ENCODE measurements at regions not wholly inside any gene's neighbourhood (a gene's known extent, or its start where the extent isn't known, plus 50 kb on each side); places are given as distances from the start of the nearest gene placed in this dataset.

- Histone ChIP-seq H3K9me3 (ENCODE audit: insufficient read depth, low read depth, low read length) (no peaks in the 10 kb centered on the region), H3K4me3 (ENCODE audit: insufficient read depth, low read depth, low read length) (no peak overlapping the region), H3K27me3 (ENCODE audit: insufficient read depth, low read length) (no peaks in the 10 kb centered on the region), H3K9ac (ENCODE audit: low read length) (no peak overlapping the region), H3K4me2 (ENCODE audit: low read length) (no peak overlapping the region), H3K27ac (ENCODE audit: low read depth, low read length) (no peak overlapping the region), H3K36me3 (ENCODE audit: insufficient read depth, low read length) (no peaks in the 10 kb centered on the region), H2AFZ (ENCODE audit: low read depth, low read length) (no peak overlapping the region), H3K4me1 (ENCODE audit: insufficient read depth, low read length) (no peaks in the 10 kb centered on the region), H3K79me2 (ENCODE audit: insufficient read depth, low read length) (no peaks in the 10 kb centered on the region), H4K20me1 (ENCODE audit: insufficient read depth, low read length) (no peaks in the 10 kb centered on the region)
- no peaks in the 10 kb centered on the region for H3K27me3 Mint-ChIP-seq (ENCODE audit: low read depth, unreplicated experiment)
- no peaks in the 10 kb centered on the region for H3K36me3 Mint-ChIP-seq (ENCODE audit: low read depth, unreplicated experiment)
- no peaks in the 10 kb centered on the region for H3K4me1 Mint-ChIP-seq (ENCODE audit: low read depth, unreplicated experiment)
- H3K9me3 Mint-ChIP-seq (ENCODE audit: unreplicated experiment), result no peaks in the 10 kb centered on the region
- FAIRE-seq (no peak), DNase-seq (ENCODE audit: low read depth) (no peak)
- no peak overlapping the region for H3K27ac Mint-ChIP-seq (ENCODE audit: unreplicated experiment)
- TF ChIP-seq EZH2 (IDR thresholded peaks at IDR 0.05; ENCODE audit: insufficient read depth, low read length) (no peak), CTCF (IDR thresholded peaks at IDR 0.05; ENCODE audit: insufficient read depth, low read depth, low read length) (no peak)
- H3K4me3 Mint-ChIP-seq (ENCODE audit: unreplicated experiment), result no peak overlapping the region
These were observed 683.9 kb upstream of the KLHL1 start for GRCh38 chr13:70792121-70792520.

GRCh38 chr13:70789751-70790150, 681.5 kb upstream of the KLHL1 start:
- no peaks in the 10 kb centered on the region for H3K9me3 Mint-ChIP-seq (ENCODE audit: unreplicated experiment)
- Histone ChIP-seq H3K27ac (ENCODE audit: low read depth, low read length) (no peak overlapping the region), H3K9ac (ENCODE audit: low read length) (no peak overlapping the region), H3K27me3 (ENCODE audit: insufficient read depth, low read length) (no peaks in the 10 kb centered on the region), H3K4me2 (ENCODE audit: low read length) (no peak overlapping the region), H3K36me3 (ENCODE audit: insufficient read depth, low read length) (no peaks in the 10 kb centered on the region), H3K79me2 (ENCODE audit: insufficient read depth, low read length) (no peaks in the 10 kb centered on the region), H3K9me3 (ENCODE audit: insufficient read depth, low read depth, low read length) (no peaks in the 10 kb centered on the region), H4K20me1 (ENCODE audit: insufficient read depth, low read length) (no peaks in the 10 kb centered on the region), H2AFZ (ENCODE audit: low read depth, low read length) (no peak overlapping the region), H3K4me1 (ENCODE audit: insufficient read depth, low read length) (no peaks in the 10 kb centered on the region), H3K4me3 (ENCODE audit: insufficient read depth, low read depth, low read length) (no peak overlapping the region)
- H3K36me3 Mint-ChIP-seq (ENCODE audit: low read depth, unreplicated experiment), result no peaks in the 10 kb centered on the region
- no peaks in the 10 kb centered on the region for H3K4me1 Mint-ChIP-seq (ENCODE audit: low read depth, unreplicated experiment)
- DNase-seq (ENCODE audit: low read depth), result no peak
- H3K27me3 Mint-ChIP-seq (ENCODE audit: low read depth, unreplicated experiment), result no peaks in the 10 kb centered on the region
- TF ChIP-seq EZH2 (IDR thresholded peaks at IDR 0.05; ENCODE audit: insufficient read depth, low read length) (no peak), CTCF (IDR thresholded peaks at IDR 0.05; ENCODE audit: insufficient read depth, low read depth, low read length) (no peak)
- no peak overlapping the region for H3K27ac Mint-ChIP-seq (ENCODE audit: unreplicated experiment)
- no peak for FAIRE-seq
- H3K4me3 Mint-ChIP-seq (ENCODE audit: unreplicated experiment), result no peak overlapping the region

GRCh38 chr13:70788074-70788473, 679.8 kb upstream of the KLHL1 start:
- Histone ChIP-seq H3K27ac (ENCODE audit: low read depth, low read length) (no peak overlapping the region), H3K9me3 (ENCODE audit: insufficient read depth, low read depth, low read length) (no peaks in the 10 kb centered on the region), H3K9ac (ENCODE audit: low read length) (no peak overlapping the region), H3K27me3 (ENCODE audit: insufficient read depth, low read length) (no peaks in the 10 kb centered on the region), H3K4me2 (ENCODE audit: low read length) (no peak overlapping the region), H3K4me3 (ENCODE audit: insufficient read depth, low read depth, low read length) (no peak overlapping the region), H3K36me3 (ENCODE audit: insufficient read depth, low read length) (no peaks in the 10 kb centered on the region), H3K79me2 (ENCODE audit: insufficient read depth, low read length) (no peaks in the 10 kb centered on the region), H2AFZ (ENCODE audit: low read depth, low read length) (no peak overlapping the region), H3K4me1 (ENCODE audit: insufficient read depth, low read length) (no peaks in the 10 kb centered on the region), H4K20me1 (ENCODE audit: insufficient read depth, low read length) (no peaks in the 10 kb centered on the region)
- Mint-ChIP-seq H3K4me1 (ENCODE audit: low read depth, unreplicated experiment) (no peaks in the 10 kb centered on the region), H3K36me3 (ENCODE audit: low read depth, unreplicated experiment) (no peaks in the 10 kb centered on the region), H3K4me3 (ENCODE audit: unreplicated experiment) (no peak overlapping the region), H3K27me3 (ENCODE audit: low read depth, unreplicated experiment) (no peaks in the 10 kb centered on the region), H3K27ac (ENCODE audit: unreplicated experiment) (no peak overlapping the region), H3K9me3 (ENCODE audit: unreplicated experiment) (no peaks in the 10 kb centered on the region)
- TF ChIP-seq CTCF (IDR thresholded peaks at IDR 0.05; ENCODE audit: insufficient read depth, low read depth, low read length) (no peak), EZH2 (IDR thresholded peaks at IDR 0.05; ENCODE audit: insufficient read depth, low read length) (no peak)
- FAIRE-seq, result no peak
- DNase-seq (ENCODE audit: low read depth), result no peak

All from astrocyte (in vitro differentiated cells and primary cell).